ENCODE measurements at regions not wholly inside any gene's neighbourhood (a gene's known extent, or its start where the extent isn't known, plus 50 kb on each side); places are given as distances from the start of the nearest gene placed in this dataset.

- H3K36me3 ChIP-seq = no peaks in the 10 kb centered on the region
- no peak overlapping the region for H3K27ac ChIP-seq
- no peaks in the 10 kb centered on the region for H3K9me3 ChIP-seq
- TF ChIP-seq CTCF (IDR thresholded peaks at IDR 0.05) = no peak
- no peak for DNase-seq (ENCODE audit: low spot score)
- no peaks in the 10 kb centered on the region for H3K27me3 ChIP-seq
- H3K4me1 ChIP-seq = no peaks in the 10 kb centered on the region
- no peak overlapping the region for H3K4me3 ChIP-seq
Observed at GRCh38 chr10:36730316-36730715, 395.1 kb upstream of the ANKRD30A start.

- no peak overlapping the region for H3K27ac ChIP-seq
- DNase-seq (ENCODE audit: low spot score) = no peak
- no peaks in the 10 kb centered on the region for H3K27me3 ChIP-seq
- no peak for TF ChIP-seq CTCF (IDR thresholded peaks at IDR 0.05)
- no peaks in the 10 kb centered on the region for H3K9me3 ChIP-seq
- no peak overlapping the region for H3K4me3 ChIP-seq
- no peaks in the 10 kb centered on the region for H3K4me1 ChIP-seq
- no peaks in the 10 kb centered on the region for H3K36me3 ChIP-seq
Observed at GRCh38 chr10:36728626-36729025, 396.8 kb upstream of the ANKRD30A start.

DNA sequence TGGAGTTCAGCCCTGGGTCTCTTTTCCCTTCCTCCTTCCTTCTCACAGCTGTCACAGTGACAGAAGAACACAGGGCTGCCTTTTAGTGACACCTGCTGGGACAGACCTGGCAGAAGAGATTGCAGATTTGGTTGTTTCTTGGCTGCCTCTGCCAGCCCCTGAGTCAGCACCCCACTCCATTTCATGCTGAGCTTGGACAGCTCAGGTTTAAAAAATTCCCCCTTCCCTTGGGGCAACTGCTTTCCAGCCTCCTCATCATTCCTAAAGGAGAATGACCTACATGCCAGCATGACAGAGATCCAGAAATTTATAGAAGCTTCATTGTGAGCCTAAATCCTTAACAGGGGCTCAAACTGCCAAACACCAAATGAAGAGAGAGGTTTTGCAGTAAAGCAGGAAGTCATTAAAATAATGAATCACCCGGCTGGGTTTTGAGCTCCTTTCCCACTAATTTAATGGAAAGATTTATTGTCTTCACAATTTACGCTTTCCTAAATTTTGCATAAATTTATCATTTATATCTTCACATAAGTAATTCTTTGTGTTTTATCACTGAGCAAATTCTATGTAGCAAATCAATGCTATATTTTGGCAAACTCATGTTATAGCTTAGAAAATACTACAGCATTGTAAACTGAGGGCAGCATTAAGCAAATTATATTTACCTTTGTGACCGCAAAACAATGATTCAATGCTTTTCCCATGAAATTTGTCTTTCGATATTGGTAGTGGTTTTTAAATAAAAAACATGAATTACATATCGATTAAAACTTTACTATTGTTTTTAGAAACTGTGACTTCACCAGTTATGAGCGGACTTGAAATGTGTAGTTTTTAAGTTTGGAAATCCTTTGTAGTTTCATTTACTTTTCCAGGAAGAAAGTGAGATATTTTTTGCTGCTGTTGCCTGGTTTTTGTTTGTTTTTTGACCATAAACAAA, 399.5 kb upstream of the ANKRD30A start:
- Histone ChIP-seq H3K36me3 (no peaks in the 10 kb centered on the region), H3K4me1 (no peaks in the 10 kb centered on the region), H3K27ac (no peak overlapping the region), H3K9me3 (no peaks in the 10 kb centered on the region), H3K4me3 (no peak overlapping the region), H3K27me3 (no peaks in the 10 kb centered on the region)
- no peak for DNase-seq (ENCODE audit: low spot score)
- TF ChIP-seq CTCF (IDR thresholded peaks at IDR 0.05) = peak in 1 of 2 donors; percentile 51

DNA sequence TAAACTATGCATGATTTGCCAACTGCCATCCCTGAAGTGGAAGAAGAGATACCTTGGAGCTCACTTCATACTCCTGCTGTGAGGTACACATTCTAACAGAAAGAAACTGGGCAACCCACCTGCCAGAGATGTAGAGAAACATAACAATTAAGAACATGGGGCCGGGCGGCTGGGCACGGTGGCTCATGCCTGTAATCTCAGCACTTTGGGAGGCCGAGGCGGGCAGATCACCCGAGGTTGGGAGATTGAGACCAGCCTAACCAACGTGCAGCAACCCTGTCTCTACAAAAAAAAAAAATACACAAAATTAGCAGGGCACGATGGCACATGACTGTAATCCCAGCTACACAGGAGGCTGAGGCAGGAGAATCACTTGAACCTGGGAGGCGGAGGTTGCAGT, 402.6 kb upstream of the ANKRD30A start:
- Histone ChIP-seq H3K36me3 (no peaks in the 10 kb centered on the region), H3K4me3 (no peak overlapping the region), H3K27me3 (no peaks in the 10 kb centered on the region), H3K27ac (no peak overlapping the region), H3K4me1 (no peaks in the 10 kb centered on the region), H3K9me3 (no peaks in the 10 kb centered on the region)
- no peak for TF ChIP-seq CTCF (IDR thresholded peaks at IDR 0.05)
- no peak for DNase-seq (ENCODE audit: low spot score)

DNA sequence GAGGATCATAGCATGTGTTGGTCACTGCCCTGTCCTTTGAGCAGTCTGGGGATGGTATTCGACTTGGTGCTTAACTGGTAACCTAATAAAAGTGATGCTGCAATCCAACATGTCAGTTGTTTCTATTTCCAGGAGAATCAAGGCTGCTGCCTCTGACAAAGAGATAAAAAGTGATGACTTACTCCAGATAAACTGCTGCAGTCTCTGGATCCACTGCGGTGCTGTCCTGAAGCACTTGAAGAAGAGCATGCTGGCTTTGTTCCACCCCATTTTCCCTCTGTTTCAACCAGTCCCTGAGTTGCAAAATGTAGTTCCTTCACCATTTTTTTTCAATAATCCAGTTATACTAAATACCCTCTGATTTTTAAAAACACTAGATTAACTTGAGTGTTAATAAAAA, 403.5 kb upstream of the ANKRD30A start:
- no peaks in the 10 kb centered on the region for H3K36me3 ChIP-seq
- no peak for DNase-seq (ENCODE audit: low spot score)
- no peaks in the 10 kb centered on the region for H3K4me1 ChIP-seq
- no peak overlapping the region for H3K4me3 ChIP-seq
- H3K9me3 ChIP-seq = no peaks in the 10 kb centered on the region
- no peak overlapping the region for H3K27ac ChIP-seq
- no peaks in the 10 kb centered on the region for H3K27me3 ChIP-seq
- no peak for TF ChIP-seq CTCF (IDR thresholded peaks at IDR 0.05)

- no peak overlapping the region for H3K4me3 ChIP-seq
- no peak for DNase-seq (ENCODE audit: low spot score)
- TF ChIP-seq CTCF (IDR thresholded peaks at IDR 0.05) = no peak
Observed at GRCh38 chr10:36720895-36721294, 404.5 kb upstream of the ANKRD30A start.

More at GRCh38 chr10:36720895-36721294, 404.5 kb upstream of the ANKRD30A start:
- Histone ChIP-seq H3K4me1 (no peaks in the 10 kb centered on the region), H3K27me3 (no peaks in the 10 kb centered on the region), H3K27ac (no peak overlapping the region), H3K9me3 (no peaks in the 10 kb centered on the region), H3K36me3 (no peaks in the 10 kb centered on the region)

Measured in right atrium auricular region (tissue), 2 donors.